ENCODE measurements at regions not wholly inside any gene's neighbourhood (a gene's known extent, or its start where the extent isn't known, plus 50 kb on each side); places are given as distances from the start of the nearest gene placed in this dataset.
"Not testable (repeated sequence)": the region's sequence is repeated elsewhere in the genome, so short reads cannot be mapped to it uniquely, and the experiment has no call there.

DNA sequence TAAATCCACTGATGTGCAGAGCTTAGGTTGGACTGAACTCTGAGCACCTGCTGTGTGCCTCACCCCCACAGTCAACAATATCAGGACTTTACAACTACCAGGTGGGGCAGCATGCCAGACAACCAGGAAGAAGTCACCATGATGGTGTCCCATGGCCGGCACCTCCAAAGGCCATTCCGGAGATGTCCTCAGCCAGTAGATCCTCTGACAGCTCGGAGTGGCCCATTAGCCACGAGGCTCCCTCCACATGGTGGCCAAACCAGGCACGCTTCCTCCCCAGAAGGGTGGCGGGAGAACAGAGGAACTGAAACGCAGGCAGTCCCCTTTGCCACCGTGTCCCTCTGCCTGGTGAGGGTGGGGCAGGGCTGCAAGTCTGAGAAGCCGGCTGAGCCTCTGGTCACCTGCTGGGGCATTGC lies 390.0 kb downstream of the TNS3 start:
- FAIRE-seq (no peak), DNase-seq (ENCODE audit: low spot score in 2 of 2) (no peak)

DNA sequence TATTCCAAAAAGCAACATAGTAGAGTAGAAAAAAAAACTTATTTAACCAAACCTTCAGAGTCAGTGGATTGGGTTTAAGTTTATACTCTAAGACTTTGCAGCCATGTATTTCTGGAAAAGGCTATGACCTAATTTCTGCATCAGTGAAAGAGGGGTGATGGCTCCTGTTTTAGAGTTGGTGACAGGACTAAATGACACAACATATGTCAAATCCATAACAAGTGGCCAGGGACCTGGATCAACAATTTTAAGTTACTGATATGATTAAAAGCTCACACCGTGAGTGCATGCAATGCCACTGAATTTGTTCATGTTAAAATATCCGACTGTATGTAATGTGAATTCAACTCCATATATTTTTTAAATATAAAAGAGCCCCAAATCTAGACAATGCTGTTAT lies 390.6 kb downstream of the TNS3 start:
- DNase-seq (ENCODE audit: low spot score in 2 of 2) (no peak), FAIRE-seq (no peak)

DNA sequence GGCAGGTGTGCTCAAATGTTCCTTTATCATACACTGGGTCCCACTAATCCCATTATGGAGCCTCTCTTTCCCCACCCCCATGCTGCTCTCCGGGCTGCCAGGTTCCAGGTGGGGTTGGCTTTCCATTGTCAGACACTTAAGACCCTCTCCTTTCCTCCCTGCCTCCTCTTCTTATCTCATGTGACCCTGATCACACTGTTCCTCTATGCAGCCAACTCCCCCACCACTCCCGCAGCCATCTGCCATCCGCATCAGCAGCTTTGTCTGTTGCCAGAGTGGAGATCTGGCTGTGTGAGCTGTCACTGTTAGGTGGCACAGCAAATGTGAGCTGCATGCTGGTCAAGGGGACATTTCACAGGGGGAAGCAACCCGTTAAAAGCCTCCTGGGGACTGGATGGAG lies 391.4 kb downstream of the TNS3 start:
- DNase-seq (ENCODE audit: low spot score in 2 of 2) (no peak), FAIRE-seq (no peak)

DNA sequence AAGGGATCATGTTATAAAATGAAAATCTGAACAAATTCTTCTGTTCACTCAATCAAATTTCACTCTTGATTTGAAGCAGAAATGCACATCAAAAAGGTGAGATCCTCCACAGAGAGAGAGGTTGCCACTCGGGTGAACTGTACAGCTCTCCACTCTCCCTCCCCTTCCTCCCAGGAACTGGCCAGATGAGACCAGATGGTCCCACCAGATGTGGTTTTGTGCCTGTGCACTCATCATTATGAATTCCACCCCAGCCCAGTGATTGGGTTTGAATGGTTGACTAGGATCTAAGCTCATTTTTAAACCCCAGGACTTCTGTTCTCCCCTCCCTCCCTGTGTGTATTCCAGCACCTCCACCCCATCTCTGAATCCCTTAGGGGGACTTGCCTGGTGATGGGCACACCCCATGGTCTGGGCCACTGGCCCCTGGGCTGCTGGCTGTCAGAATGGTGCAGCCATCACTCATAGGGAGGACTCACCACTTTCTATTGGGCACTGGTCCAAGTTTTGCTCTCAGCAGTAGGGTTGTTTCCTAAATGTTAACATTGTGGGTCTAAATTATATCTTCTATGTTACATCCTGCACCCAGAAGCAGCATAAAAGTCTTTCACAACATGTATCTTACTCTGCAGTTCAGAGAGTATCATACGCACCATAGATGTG lies 393.1 kb downstream of the TNS3 start:
- FAIRE-seq (no peak), DNase-seq (ENCODE audit: low spot score in 2 of 2) (no peak)

DNA sequence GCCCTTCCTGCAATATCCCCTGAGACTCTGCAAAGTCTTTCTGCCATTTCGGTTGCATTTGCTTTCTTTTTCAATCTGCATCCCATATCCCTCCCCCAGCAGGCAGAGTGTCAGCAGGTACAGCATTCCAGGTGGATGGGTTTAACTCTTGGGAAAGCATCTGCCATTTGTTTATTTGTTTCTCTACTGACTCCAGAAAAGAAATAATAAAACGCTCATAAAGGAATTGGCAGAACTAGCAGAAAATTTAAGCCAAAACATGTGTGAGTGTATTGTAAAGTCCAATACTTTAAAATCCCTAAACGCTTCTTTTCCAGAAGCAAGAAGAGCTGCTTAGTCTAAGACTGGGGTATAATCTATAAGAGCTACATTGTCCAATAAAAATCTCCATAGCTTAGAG lies 393.8 kb downstream of the TNS3 start:
- FAIRE-seq (no peak), DNase-seq (ENCODE audit: low spot score in 2 of 2) (no peak)

DNA sequence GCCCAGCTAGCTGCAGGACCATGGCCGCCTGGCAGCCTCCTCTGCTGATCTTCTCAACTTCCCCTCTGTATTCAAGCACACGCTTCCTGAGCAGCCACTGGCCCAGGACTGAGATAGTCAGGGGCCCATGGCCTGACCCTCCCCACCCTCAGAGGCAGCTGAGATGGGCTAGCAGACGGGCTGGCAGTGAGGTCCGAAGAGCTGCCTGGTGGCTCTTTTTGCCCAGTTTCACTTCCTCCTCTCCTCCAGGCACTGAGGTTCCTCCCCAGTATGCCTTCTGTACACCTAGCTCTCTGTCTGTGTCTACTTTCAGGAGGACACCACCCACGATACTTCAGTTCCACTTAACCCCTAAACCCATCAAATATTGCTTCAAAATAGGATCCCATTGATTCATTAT lies 395.6 kb downstream of the TNS3 start:
- DNase-seq (ENCODE audit: low spot score in 2 of 2) (no peak), FAIRE-seq (no peak)

DNA sequence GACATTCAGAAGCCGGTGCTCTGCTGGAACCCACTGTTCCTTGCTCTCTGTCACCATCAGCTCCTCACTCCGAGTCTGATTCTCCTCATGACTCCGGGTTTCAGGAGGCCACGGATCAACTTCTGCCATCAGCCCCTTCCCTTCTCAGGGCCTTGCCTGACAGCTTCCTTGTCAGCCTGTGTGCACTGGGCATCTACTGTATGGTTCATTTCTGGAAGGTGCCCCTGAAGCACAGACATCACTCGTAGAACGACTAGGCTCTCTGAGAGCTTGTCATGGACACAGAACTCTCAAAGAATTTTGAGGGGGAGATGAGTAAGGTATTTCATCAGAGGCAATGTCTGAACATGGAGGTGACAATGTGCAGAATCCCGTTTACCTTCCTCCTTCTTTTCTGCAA lies 396.1 kb downstream of the TNS3 start:
- FAIRE-seq: no peak
- no peak for DNase-seq (ENCODE audit: low spot score in 2 of 2)

DNA sequence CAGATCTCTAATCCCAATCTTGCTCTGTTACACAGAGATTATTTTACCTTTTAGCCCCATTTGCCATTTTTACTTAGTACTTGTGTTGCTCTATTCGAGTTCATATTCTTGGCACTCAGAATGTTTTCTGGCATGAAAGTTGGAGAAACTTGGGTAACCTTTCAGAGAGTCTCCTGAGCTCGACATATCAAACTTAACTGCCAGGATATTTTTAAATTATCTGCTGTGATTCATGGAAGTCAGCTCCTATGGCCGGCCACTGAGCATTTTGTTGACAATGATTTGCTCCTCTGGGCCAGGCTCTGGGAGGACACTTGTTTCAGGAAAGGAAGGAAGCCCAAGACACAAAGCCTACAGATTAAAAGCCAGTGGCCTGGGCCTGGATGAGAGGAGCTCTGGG lies 396.7 kb downstream of the TNS3 start:
- FAIRE-seq: no peak
- no peak for DNase-seq (ENCODE audit: low spot score in 2 of 2)

DNA sequence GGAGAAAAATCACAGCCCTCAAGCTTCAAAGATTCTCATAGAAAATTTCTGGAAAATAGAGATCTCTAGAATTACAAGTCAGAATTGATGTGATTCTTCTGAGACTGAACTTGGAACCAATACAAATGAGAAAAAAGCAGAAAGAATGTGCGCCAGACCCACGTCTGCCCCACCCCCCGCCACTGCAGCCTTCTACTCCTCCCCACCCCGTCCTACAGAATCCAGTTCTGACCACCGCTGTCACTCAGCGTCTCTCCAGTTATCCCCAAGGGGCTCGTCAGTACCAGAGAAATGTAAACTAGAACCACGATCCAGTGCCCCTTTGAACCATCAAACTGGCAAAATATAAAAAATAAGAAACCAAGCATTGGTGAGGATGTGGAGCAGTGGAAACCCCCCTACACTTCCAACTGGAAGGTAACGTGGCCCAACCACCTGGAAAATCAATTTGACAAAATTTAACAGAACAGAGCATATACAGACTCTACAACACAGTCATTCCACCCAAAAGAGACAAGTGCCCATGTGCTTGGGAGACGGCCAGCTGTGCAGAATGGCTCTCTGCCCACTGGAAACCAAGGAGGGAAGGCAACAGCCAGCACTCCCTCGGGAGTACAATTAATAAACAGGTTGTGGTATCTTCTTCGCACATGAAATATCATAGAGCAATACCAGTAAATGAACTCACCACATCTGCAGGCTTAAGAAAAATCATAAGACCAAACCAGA lies 397.9 kb downstream of the TNS3 start:
- FAIRE-seq: no peak
- DNase-seq (ENCODE audit: low spot score in 2 of 2): no peak

DNA sequence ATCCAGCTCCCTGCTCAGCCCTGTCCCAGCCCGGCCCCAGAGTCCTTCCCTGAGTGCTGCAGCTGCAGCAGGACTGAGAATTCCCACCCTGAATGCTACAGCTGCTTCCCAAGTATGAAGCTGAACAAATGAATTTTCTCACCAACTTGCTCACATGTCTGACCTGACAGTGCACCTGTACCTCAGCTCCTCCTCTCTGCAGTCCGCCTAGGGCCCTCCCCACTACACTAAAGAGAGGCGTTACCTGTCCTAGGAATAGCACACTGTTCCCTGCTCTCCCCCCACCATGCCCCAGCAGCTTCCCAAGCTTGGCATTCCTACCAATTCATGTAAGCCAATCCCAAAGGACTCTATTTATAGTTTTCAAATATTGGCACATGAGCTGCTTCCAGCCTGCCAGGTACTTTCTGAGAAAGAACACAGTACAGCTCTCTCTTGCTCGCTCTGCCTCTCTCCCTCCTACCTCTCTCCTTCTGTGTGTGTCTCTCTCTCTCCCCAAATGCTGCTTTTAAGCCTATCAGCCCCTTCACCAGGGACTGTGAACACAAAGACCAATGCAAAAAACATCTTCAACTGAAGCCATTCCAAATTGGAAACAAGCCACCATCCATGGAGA lies 400.1 kb downstream of the TNS3 start:
- no peak for DNase-seq (ENCODE audit: low spot score in 2 of 2)

DNA sequence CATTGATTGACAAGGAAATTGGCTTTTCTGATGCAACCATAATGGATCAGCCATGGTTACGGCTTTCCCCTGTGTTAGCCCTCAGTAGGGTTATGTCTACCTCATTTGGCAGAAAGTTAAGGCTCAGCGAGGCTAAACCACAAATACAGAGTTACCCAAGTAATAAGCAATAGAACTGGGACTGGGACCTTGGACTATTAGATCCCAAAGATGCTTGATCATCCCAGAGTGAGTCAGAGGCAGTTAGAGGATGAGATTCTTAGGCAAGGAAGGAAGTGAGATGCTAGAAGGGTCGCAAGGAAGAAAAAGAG lies 401.4 kb downstream of the TNS3 start:
- no peak for DNase-seq (ENCODE audit: low spot score in 2 of 2)

More for the DNA sequence above, 400.1 kb downstream of the TNS3 start:
- FAIRE-seq: no peak

DNA sequence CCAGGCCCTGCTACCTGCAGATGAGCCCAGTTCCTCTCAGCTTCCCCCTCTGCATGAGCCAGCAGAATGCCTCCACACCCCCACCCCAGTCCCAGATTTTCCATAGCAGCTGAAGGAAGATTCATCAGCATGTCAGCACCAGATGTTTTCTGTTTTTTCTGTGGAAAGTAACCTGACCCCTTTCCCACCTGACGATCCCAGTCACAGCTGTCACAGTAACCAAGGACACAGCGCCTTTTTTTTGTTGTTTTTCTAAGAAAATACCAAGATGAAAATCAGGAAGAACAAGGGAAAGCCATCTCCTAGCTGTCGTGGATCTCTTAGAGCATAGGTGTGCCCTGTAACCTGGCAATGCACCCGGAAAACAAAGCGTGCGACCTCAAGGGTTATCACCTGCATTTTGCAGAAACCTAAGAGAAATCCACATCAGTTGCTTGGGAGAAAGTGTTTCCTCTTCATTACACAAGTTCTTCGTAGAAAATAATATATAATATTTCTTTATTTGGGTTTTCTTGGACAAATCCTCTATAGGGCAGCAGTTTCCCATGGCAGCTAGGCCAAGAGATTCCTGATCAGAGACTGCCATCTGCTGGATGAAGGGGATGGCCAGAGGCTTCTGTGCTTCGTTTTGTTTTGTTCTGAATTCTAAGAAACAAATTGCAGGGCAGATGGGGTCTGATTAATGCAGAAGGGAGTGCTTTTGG lies 401.9 kb downstream of the TNS3 start:
- peak in 1 of 2 donors; percentile 47 for DNase-seq (ENCODE audit: low spot score in 2 of 2)
- FAIRE-seq: no peak

More for the DNA sequence above, 401.4 kb downstream of the TNS3 start:
- FAIRE-seq: no peak

DNA sequence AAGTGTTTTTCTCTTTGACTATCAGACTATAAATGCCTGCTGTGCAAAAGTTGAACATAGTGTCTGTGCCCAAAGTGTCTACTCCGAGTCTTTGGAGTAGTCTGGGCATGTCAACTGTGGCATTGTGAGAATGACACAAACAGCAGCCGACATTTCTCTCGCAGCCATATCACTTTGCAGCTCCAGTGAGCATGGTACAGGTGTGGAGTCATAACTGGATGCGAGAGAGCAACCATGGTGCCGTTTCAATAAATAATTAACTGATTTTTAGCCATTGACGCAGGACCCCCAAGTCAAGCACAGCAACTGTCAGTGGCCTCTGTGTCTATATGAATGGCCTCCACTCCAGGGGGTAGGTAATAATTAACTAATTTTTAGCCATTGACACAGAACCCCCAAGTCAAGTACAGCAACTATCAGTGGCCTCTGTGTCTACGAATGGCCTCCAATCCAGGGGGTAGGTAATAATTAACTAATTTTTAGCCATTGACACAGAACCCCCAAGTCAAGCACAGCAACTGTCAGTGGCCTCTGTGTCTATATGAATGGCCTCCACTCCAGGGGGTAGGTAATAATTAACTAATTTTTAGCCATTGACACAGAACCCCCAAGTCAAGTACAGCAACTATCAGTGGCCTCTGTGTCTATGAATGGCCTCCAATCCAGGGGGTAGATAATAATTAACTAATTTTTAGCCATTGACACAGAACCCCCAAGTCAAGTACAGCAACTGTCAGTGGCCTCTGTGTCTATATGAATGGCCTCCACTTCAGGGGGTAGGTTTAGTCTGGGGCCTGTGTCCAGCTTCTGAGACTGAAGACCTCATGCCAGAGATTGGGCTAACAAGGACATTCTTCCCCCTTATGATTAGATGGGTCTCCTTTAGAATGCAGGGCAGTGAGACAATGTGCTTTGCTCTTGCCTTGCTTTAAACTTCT lies 409.0 kb downstream of the TNS3 start:
- not testable (repeated sequence) for FAIRE-seq; DNase-seq (ENCODE audit: low spot score in 2 of 2)

DNA sequence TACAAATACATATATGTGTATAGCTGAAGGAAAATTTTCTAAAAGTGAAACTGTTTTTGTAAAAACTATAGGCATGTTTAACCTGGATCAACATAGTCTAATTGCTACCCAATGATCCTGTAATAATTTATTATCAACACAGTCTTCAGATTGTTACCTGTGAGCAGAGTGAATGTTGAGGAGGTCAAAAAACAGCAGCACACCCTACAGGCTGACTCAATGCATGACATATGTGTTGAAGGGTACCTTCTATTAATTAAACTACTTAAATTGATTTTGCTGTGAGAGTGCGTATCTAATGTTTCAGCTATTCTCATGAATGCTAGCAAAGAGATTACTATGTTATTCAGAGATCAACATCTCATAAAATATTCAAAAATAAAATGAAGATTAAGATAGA lies 411.4 kb downstream of the TNS3 start:
- FAIRE-seq (no peak), DNase-seq (ENCODE audit: low spot score in 2 of 2) (no peak)

DNA sequence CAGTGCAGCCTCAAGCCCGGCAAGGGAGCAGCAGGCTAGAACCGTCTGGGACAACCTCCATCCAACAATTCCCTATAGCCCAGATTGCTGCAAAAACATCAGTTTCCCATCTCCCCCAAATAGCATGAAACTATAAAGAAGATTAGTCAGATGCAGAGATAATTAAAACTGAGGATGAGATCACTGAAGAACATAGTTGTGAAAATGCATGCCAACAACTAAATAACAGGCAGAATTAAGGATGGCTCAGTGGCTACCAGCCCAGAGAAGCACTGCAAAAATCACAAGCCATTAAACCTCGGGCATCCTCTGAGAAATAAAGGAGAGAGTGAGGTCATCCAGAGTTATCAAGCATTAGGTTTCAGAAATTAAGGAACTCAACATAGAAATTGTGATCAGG lies 427.1 kb downstream of the TNS3 start:
- FAIRE-seq (no peak), DNase-seq (ENCODE audit: low spot score in 2 of 2) (no peak)

DNA sequence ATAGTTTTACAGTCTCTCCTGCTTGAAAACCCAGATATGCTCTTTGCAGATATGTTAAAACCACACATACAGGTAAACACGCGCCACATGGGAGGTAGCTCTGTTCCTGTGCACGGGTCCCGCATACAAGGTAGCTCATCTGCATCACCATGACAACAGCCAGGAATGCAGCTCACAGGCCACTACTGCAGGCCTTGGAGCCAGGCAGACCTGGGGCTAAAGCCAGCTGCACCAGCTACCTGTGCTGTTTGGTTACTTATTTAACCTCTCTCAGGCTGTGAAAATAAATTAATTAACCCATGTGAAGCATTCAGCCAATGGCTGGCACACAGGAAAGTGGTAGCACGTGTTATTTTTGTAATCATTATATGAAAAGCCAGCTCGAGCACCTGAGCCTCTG lies 428.3 kb downstream of the TNS3 start:
- DNase-seq (ENCODE audit: low spot score in 2 of 2) (no peak), FAIRE-seq (no peak)

DNA sequence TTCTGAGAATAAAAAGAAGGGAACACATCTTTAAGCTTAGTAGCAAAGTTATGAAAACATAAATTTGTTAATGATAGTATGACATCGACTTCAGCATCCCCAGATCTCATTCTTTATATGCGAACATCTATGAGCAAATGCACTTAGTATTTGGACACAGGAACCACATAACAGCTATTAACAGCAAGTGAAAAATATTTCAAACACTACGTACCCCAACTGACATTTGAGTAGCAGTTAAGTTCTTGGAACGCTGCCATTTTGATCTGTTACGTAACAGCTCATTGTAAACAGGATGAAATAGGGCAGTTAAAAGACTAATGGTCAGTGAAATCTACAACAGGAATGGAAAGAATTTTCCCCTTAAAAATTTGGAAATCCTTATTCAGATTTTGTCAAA lies 428.9 kb downstream of the TNS3 start:
- no peak for DNase-seq (ENCODE audit: low spot score in 2 of 2)
- no peak for FAIRE-seq

DNA sequence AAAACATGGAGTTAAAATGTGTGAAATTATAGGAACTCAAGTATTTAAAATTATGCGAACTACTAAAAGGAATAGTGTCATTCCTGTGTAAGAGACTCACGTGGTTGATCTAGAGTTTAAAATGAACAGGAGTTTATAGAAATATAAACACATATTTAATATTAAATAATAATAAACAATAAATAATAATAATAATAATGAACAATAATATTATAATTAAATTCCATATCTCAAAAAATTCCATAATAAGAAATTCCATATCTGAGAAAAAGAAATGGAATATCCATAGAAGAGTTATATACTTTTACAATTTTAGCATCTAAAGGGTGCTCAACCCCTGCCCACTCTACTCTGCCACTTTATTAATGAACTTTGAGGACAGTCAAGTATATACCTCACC lies 429.6 kb downstream of the TNS3 start:
- no peak for DNase-seq (ENCODE audit: low spot score in 2 of 2)
- peak; percentile 43 for FAIRE-seq

DNA sequence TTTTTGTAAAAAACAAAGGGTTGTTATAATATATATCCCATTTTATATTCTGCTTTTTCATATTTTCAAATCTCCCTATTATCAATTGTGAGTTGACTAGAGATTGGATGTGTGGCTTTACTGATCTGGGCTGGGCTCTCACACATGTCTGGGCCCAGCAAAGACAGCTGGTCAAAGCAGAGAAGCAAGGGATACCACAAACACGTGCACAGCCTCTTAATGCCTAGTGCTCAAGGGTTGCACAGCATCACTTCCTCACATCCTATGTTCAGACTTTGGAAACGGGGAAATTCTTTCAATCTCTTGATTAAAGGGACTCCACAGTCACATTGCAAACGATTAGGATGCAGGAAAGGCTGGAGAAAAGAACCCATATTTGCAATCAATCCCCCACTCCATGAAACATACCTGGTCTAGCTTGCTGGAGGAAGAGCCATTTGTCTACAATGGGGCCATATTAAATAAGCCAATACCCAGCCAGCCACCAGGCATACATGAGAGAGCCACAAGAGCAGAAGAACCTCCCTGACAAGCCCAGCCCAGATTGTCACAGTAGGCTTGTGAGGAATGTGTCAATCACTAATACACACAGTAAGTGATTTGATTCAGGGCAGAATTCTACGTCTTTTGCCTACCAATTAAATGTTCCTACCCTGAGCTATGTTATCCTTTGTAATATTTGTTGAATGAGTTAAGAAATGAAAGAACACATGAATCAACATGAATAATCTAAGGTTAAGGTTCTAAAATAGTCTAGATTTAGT lies 431.2 kb downstream of the TNS3 start:
- no peak for FAIRE-seq
- no peak for DNase-seq (ENCODE audit: low spot score in 2 of 2)

DNA sequence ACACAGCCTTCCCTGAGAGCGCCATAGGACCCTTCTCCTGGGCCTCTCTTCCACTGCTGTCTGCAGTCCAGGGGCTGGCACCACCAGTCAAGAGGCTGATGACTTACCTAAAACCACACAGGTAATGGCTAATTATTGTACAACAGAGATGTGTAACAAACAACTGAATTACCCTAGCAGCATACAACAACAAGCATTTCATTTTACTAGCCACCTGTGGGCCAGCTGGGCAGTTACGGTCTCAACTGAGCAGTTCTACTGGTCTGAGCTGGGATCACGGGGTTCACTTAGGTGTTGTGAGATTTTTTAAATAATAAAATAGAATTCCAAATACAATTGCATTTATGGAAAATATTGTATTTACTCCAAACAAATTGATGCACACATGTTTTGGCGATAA lies 431.9 kb downstream of the TNS3 start:
- FAIRE-seq: no peak
- no peak for DNase-seq (ENCODE audit: low spot score in 2 of 2)

All from frontal cortex (tissue), 3 donors.